ENCODE measurements at regions not wholly inside any gene's neighbourhood (a gene's known extent, or its start where the extent isn't known, plus 50 kb on each side); places are given as distances from the start of the nearest gene placed in this dataset.

DNA sequence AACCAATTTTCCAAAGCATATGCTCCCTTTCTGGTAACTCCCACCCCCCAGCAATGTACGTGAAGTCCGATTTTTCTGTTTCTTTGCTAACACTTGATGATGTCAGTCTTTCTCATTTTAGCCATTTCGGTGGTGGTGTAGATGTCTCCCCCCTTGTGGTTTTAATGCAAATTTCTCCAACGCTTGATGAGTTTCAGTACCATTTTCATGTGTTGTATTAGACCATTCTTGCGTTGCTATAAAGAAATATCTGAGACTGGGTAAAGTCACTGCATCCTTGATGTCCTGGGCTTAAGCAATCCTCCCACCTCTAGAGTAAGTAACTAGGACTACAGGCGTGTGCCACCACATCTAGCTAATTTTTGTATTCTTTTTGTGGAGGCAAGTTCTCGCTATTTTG is 148.4 kb upstream of the VCX3A start:
- Mint-ChIP-seq H3K9me3 (peaks cover 7% of the 10 kb centered on the region), H3K27ac (no peak overlapping the region)

DNA sequence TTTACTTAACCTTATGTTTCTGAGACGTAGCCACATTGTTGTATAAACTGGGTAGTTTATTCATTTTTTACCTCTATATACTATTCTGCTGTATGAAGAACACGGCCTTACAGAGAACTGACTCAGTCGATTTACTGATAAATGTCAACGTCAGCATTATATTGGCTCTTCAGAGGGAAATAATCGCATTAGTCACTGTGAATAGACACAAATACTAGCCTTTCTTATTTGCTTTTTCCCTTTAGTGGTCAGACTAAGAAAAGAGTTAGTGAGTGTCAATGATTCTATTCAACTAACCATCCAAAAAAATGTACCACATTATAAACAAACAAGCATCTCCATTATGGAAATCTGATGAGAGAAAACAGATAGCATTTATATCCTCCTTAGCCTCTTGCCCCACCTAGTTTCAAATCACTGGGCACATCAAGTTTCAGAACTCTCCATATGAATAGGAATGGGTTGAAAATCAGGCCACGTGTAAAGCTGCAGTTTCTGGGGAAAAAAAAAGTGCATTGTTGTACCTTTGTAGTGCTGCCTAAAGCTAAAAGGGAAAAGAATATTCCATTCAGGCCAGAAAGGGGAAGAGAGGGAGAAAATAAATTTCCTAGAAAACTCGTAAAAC is 146.7 kb upstream of the VCX3A start:
- H3K36me3 Mint-ChIP-seq (ENCODE audit: low read depth), result no peaks in the 10 kb centered on the region
- no peaks in the 10 kb centered on the region for H3K27me3 Mint-ChIP-seq (ENCODE audit: insufficient read depth)
- H3K4me3 Mint-ChIP-seq, result no peak overlapping the region
- no peak for TF ChIP-seq CTCF (IDR thresholded peaks at IDR 0.05)
- H3K4me1 Mint-ChIP-seq (ENCODE audit: low read depth), result no peaks in the 10 kb centered on the region
- H3K9me3 Mint-ChIP-seq, result peaks cover 5% of the 10 kb centered on the region
- H3K27ac Mint-ChIP-seq, result no peak overlapping the region
- DNase-seq, result no peak

More for the DNA sequence above, 148.4 kb upstream of the VCX3A start:
- no peak for TF ChIP-seq CTCF (IDR thresholded peaks at IDR 0.05)
- H3K36me3 Mint-ChIP-seq (ENCODE audit: low read depth), result no peaks in the 10 kb centered on the region
- no peak for DNase-seq
- no peaks in the 10 kb centered on the region for H3K4me1 Mint-ChIP-seq (ENCODE audit: low read depth)
- H3K27me3 Mint-ChIP-seq (ENCODE audit: insufficient read depth), result peaks cover 2% of the 10 kb centered on the region; the same call in 1 of the 2 replicates
- no peak overlapping the region for H3K4me3 Mint-ChIP-seq

DNA sequence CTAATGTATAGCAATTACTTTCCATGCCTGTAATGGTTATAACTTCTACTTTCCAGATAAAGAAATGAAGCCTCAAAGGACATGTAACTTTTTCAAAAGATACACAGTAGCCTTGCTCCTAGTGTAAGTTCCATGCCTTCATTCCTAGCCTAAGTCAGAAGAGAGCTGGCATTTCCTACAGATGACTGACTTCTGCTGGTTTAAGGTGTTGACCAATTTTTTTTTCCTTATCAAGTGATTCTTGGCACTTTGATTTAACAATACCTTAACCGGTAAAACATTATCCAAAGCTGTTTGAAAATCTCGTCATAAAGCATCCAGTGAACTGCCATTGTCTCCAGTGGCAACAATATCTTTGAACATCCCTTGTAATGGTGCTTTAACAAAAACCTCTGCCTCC is 145.1 kb upstream of the VCX3A start:
- peaks cover 6% of the 10 kb centered on the region; the same call in 1 of the 2 replicates for H3K9me3 Mint-ChIP-seq
- H3K4me3 Mint-ChIP-seq, result no peak overlapping the region
- H3K4me1 Mint-ChIP-seq (ENCODE audit: low read depth), result no peaks in the 10 kb centered on the region
- no peaks in the 10 kb centered on the region for H3K36me3 Mint-ChIP-seq (ENCODE audit: low read depth)
- DNase-seq, result no peak
- no peak for TF ChIP-seq CTCF (IDR thresholded peaks at IDR 0.05)
- H3K27ac Mint-ChIP-seq, result no peak overlapping the region
- H3K27me3 Mint-ChIP-seq (ENCODE audit: insufficient read depth), result no peaks in the 10 kb centered on the region

DNA sequence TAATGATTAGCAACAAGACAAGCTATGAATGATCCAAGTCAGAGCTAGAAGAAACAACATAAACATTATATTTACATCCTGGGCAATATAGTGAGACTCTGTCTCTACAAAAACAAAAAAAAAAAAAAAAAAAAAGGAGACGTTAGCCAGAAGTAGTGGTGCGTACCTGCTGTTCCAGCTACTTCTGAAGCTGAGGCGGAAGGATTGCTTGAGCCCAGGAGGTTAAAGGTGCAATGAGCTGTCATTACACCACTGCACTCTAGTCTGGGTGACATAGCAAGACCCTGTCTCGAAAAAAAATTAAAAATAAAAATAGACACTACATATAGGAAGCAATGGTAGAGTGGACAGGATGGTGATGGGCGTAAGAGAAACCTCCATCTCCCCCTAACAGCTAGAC is 144.6 kb upstream of the VCX3A start:
- TF ChIP-seq CTCF (IDR thresholded peaks at IDR 0.05), result no peak
- Mint-ChIP-seq H3K9me3 (peaks cover 6% of the 10 kb centered on the region; the same call in 1 of the 2 replicates), H3K27ac (no peak overlapping the region), H3K4me3 (no peak overlapping the region), H3K4me1 (ENCODE audit: low read depth) (no peaks in the 10 kb centered on the region), H3K36me3 (ENCODE audit: low read depth) (no peaks in the 10 kb centered on the region), H3K27me3 (ENCODE audit: insufficient read depth) (no peaks in the 10 kb centered on the region)
- DNase-seq, result no peak

DNA sequence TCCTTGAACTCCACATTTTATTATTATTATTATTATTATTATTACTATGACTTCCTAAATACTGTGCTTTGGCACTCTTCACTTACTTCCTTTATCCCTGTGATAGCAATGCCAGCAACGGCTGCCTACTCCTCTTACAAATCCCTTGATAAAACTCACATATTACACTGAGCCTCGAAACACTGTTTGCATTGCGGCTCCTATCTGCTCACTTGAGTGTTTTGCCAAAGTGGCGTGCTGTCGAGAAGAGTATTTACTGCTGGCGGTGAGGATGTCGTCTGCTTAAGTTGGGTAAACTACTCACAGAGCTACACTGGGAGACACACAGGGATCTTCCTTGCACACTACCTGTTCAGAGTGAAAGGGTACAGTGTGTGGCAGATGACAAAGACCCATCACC is 143.4 kb upstream of the VCX3A start:
- DNase-seq, result no peak
- peaks cover 6% of the 10 kb centered on the region; the same call in 1 of the 2 replicates for H3K9me3 Mint-ChIP-seq
- H3K4me3 Mint-ChIP-seq, result no peak overlapping the region
- H3K36me3 Mint-ChIP-seq (ENCODE audit: low read depth), result no peaks in the 10 kb centered on the region
- H3K27me3 Mint-ChIP-seq (ENCODE audit: insufficient read depth), result no peaks in the 10 kb centered on the region
- no peak overlapping the region for H3K27ac Mint-ChIP-seq
- H3K4me1 Mint-ChIP-seq (ENCODE audit: low read depth), result no peaks in the 10 kb centered on the region
- TF ChIP-seq CTCF (IDR thresholded peaks at IDR 0.05), result no peak
